Skin epidermis (tissue), 12 donors: ENCODE measurements at regions not wholly inside any gene's neighbourhood (a gene's known extent, or its start where the extent isn't known, plus 50 kb on each side); places are given as distances from the start of the nearest gene placed in this dataset.
"Not testable (repeated sequence)": the region's sequence is repeated elsewhere in the genome, so short reads cannot be mapped to it uniquely, and the experiment has no call there.

Source experiments
- H3K27ac ChIP-seq, 21 experiments: fragments of 200-600 bp; sonication (generic) in 11 of 21; one replicate each; pipeline ENCODE4 v1.5.0; 2020; ENCODE audit warnings: mild to moderate bottlenecking in 3 of 21, inconsistent platforms in 2 of 21, moderate library complexity in 2 of 21
- H3K4me3 ChIP-seq, 7 experiments: fragments of 200-600 bp; sonication (generic) in 2 of 7; one replicate each; pipeline ENCODE4 v1.5.0; 2020; ENCODE audit warnings: inconsistent platforms in 2 of 7, mild to moderate bottlenecking in 2 of 7, moderate library complexity in 1 of 7

GRCh38 chr5:116726180-116726579 lies 151.6 kb upstream of the SEMA6A start:
- H3K27ac ChIP-seq, H3K4me3 ChIP-seq: not testable (repeated sequence)

GRCh38 chr5:116724971-116725370 lies 150.3 kb upstream of the SEMA6A start:
- Histone ChIP-seq H3K4me3 (no peak overlapping the region), H3K27ac (no peak overlapping the region)

GRCh38 chr5:116722651-116723050 lies 148.0 kb upstream of the SEMA6A start:
- Histone ChIP-seq H3K4me3 (no peak overlapping the region), H3K27ac (no peak overlapping the region)

GRCh38 chr5:116719106-116719505 lies 144.5 kb upstream of the SEMA6A start:
- no peak overlapping the region for H3K27ac ChIP-seq
- H3K4me3 ChIP-seq: no peak overlapping the region

GRCh38 chr5:116718317-116718716 lies 143.7 kb upstream of the SEMA6A start:
- H3K4me3 ChIP-seq: no peak overlapping the region

GRCh38 chr5:116709082-116709481 lies 134.5 kb upstream of the SEMA6A start:
- Histone ChIP-seq H3K4me3 (no peak overlapping the region), H3K27ac (no peak overlapping the region)

More at GRCh38 chr5:116718317-116718716, 143.7 kb upstream of the SEMA6A start:
- H3K27ac ChIP-seq: no peak overlapping the region

GRCh38 chr5:116705121-116705519 lies 130.5 kb upstream of the SEMA6A start:
- H3K4me3 ChIP-seq, H3K27ac ChIP-seq: not testable (repeated sequence)

GRCh38 chr5:116703941-116704340 lies 129.3 kb upstream of the SEMA6A start:
- no peak overlapping the region for H3K27ac ChIP-seq
- no peak overlapping the region for H3K4me3 ChIP-seq

- H3K27ac ChIP-seq: no peak overlapping the region
- no peak overlapping the region for H3K4me3 ChIP-seq
Observed at GRCh38 chr5:116703328-116703727, 128.7 kb upstream of the SEMA6A start.

- no peak overlapping the region for H3K27ac ChIP-seq
- no peak overlapping the region for H3K4me3 ChIP-seq
Observed at GRCh38 chr5:116702776-116703175, 128.2 kb upstream of the SEMA6A start.

GRCh38 chr5:116699332-116699731 lies 124.7 kb upstream of the SEMA6A start:
- Histone ChIP-seq H3K4me3 (no peak overlapping the region), H3K27ac (no peak overlapping the region)

- Histone ChIP-seq H3K4me3 (no peak overlapping the region), H3K27ac (no peak overlapping the region)
Observed at GRCh38 chr5:116696366-116696765, 121.7 kb upstream of the SEMA6A start.

- Histone ChIP-seq H3K27ac (no peak overlapping the region), H3K4me3 (no peak overlapping the region)
Observed at GRCh38 chr5:116695681-116696080, 121.1 kb upstream of the SEMA6A start.

- Histone ChIP-seq H3K27ac (no peak overlapping the region), H3K4me3 (no peak overlapping the region)
Observed at GRCh38 chr5:116686438-116686837, 111.8 kb upstream of the SEMA6A start.

- no peak overlapping the region for H3K4me3 ChIP-seq
Observed at GRCh38 chr5:116685931-116686330, 111.3 kb upstream of the SEMA6A start.

GRCh38 chr5:116685069-116685468 lies 110.4 kb upstream of the SEMA6A start:
- no peak overlapping the region for H3K27ac ChIP-seq
- no peak overlapping the region for H3K4me3 ChIP-seq

More at GRCh38 chr5:116685931-116686330, 111.3 kb upstream of the SEMA6A start:
- no peak overlapping the region for H3K27ac ChIP-seq

GRCh38 chr5:116681334-116682013 lies 106.9 kb upstream of the SEMA6A start:
- Histone ChIP-seq H3K4me3 (no peak overlapping the region), H3K27ac (peak overlapping the region in 1 of 21 experiments; percentile 3)

- Histone ChIP-seq H3K4me3 (no peak overlapping the region), H3K27ac (peak overlapping the region in 1 of 21 experiments; percentile 52)
Observed at GRCh38 chr5:116675626-116675910, 100.9 kb upstream of the SEMA6A start.

- Histone ChIP-seq H3K27ac (peak overlapping the region in 1 of 21 experiments; percentile 52), H3K4me3 (no peak overlapping the region)
Observed at GRCh38 chr5:116674881-116675625, 100.4 kb upstream of the SEMA6A start.

- H3K4me3 ChIP-seq: no peak overlapping the region
- H3K27ac ChIP-seq: no peak overlapping the region
Observed at GRCh38 chr5:116673453-116673852, 98.8 kb upstream of the SEMA6A start.

GRCh38 chr5:116672203-116672602 lies 97.6 kb upstream of the SEMA6A start:
- H3K27ac ChIP-seq: no peak overlapping the region
- H3K4me3 ChIP-seq: no peak overlapping the region
